Right lobe of liver (tissue), 6 donors: ENCODE measurements at regions not wholly inside any gene's neighbourhood (a gene's known extent, or its start where the extent isn't known, plus 50 kb on each side); places are given as distances from the start of the nearest gene placed in this dataset.

Experiments
- ATAC-seq, 4 donors: fragments of 200-7000 bp; cut with Tn5 transposase; one replicate each; pipeline ENCODE4 v1.9.1; 2020; ENCODE audit warnings: mild to moderate bottlenecking in 4 of 4, moderate library complexity in 4 of 4
- DNase-seq, 3 donors: peaks; one replicate each; pipeline ENCODE4 v3.0.0-alpha.2; 2020
- H3K27ac ChIP-seq, 3 donors: fragments of 200-600 bp; one replicate each; pipeline ENCODE4 v1.8.0; 2022
- H3K27me3 ChIP-seq, 2 donors: fragments of 200-600 bp; one replicate each; pipeline ENCODE4 v1.8.0; 2022
- H3K36me3 ChIP-seq, 4 donors: fragments of 200-600 bp; sonication (generic) in 1 of 4; one replicate each; pipeline versions ENCODE4 v1.5.1 to v1.8.0; 2017 to 2022; ENCODE audit warnings: control low read depth in 1 of 4
- H3K4me1 ChIP-seq, 4 donors: fragments of 200-600 bp; sonication (generic) in 1 of 4; one replicate each; pipeline versions ENCODE4 v1.5.1 to v1.8.0; 2017 to 2022; ENCODE audit warnings: control low read depth in 1 of 4
- H3K4me3 ChIP-seq, 3 donors: fragments of 200-600 bp; one replicate each; pipeline ENCODE4 v1.8.0; 2022
- H3K9me3 ChIP-seq, 4 donors: fragments of 200-600 bp; sonication (generic) in 1 of 4; one replicate each; pipeline versions ENCODE4 v1.5.1 to v1.8.0; 2017 to 2022; ENCODE audit warnings: control low read depth in 1 of 4
- POLR2A ChIP-seq: fragments of 450-650 bp; IDR thresholded peaks from one replicate; pipeline ENCODE4 v1.6.1; 2017; ENCODE audit warnings: antibody characterized with exemption, mild to moderate bottlenecking
- WGBS: methylation state at CpG from one replicate; pipeline ENCODE4 v1.1.6; 2018; ENCODE audit warnings: low coverage, low lambda C conversion rate; ENCODE audit not compliant: insufficient coverage; ENCODE audit errors: missing lambda C conversion rate; 5-methylcytosine and 5-hydroxymethylcytosine counted together
- intact Hi-C, 2 donors: fragments of 100-400 bp; cut with DNase I; formaldehyde crosslinking; loops; one replicate each; pipeline versions ENCODE4 v1.11.2 to v1.14.1; 2022
- TF ChIP-seq, protein P1 (sequence below), 4 donors: fragments of 200-600 bp in 3 of 4; fragments of 450-650 bp in 1 of 4; IDR thresholded peaks; one replicate each; pipeline versions ENCODE4 v1.5.1 to v1.8.0; 2016 to 2022; ENCODE audit warnings: antibody characterized with exemption in 4 of 4, mild to moderate bottlenecking in 2 of 4
- donor health status: DM: no; HTN: yes; CAD: no.
- donor health status: DM: no; HTN: no; CAD: no.
- donor health status: DM: no; HTN: no; CAD: no.
- donor health status: DM: no; HTN: yes; CAD: no.
- donor health status: DM: no; HTN: yes; CAD: no.

DNA sequence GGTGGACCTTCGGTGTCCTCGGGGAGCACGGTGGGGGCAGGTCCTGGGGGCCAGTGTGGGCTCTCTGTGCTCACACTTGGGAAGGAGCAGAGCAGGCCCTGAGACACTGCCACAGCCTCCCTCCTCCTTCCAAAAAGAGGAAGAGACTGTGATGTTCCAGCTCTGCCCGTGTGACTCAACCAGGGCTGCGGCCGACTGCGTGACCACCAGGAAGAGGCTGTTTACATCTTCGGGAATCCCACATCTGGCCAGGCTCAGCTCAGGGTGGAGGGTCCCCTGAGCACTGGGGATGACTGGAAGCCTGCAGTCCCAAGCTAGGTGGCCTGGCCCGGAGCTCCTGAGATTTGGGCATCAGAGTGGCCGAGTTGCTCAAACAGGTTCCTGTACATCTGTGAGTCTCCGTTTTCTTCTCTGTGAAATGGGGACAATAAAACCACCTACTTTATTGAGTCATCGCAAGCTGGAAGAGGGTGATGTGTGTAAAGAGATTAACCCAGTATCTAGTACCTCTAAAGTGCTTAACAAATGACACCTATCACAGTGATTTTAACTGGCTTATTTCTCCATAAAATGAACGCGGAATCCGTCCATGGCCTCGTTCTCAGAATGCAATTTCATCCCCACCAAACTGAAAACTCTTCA lies 242.1 kb downstream of the DLL1 start:
- no peaks in the 10 kb centered on the region for H3K27me3 ChIP-seq
- H3K36me3 ChIP-seq: no peaks in the 10 kb centered on the region
- ATAC-seq (peak; percentile 35 to 60 (median 44)), DNase-seq (peak in 2 of 3 donors; percentile 54 to 63)
- peak overlapping the region; percentile 18 to 38 (median 31) for H3K27ac ChIP-seq
- intact Hi-C loops: no loop called here
- TF ChIP-seq, protein P1, sequence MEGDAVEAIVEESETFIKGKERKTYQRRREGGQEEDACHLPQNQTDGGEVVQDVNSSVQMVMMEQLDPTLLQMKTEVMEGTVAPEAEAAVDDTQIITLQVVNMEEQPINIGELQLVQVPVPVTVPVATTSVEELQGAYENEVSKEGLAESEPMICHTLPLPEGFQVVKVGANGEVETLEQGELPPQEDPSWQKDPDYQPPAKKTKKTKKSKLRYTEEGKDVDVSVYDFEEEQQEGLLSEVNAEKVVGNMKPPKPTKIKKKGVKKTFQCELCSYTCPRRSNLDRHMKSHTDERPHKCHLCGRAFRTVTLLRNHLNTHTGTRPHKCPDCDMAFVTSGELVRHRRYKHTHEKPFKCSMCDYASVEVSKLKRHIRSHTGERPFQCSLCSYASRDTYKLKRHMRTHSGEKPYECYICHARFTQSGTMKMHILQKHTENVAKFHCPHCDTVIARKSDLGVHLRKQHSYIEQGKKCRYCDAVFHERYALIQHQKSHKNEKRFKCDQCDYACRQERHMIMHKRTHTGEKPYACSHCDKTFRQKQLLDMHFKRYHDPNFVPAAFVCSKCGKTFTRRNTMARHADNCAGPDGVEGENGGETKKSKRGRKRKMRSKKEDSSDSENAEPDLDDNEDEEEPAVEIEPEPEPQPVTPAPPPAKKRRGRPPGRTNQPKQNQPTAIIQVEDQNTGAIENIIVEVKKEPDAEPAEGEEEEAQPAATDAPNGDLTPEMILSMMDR (IDR thresholded peaks at IDR 0.05): no peak
- no peak for TF ChIP-seq POLR2A
- no peaks in the 10 kb centered on the region for H3K9me3 ChIP-seq
- no peak overlapping the region for H3K4me3 ChIP-seq
- 87% methylated on average over 8 of the region's 16 CpGs for WGBS
- H3K4me1 ChIP-seq: peaks cover 0 to 11% (median 5%) of the 10 kb centered on the region in 4 donors

DNA sequence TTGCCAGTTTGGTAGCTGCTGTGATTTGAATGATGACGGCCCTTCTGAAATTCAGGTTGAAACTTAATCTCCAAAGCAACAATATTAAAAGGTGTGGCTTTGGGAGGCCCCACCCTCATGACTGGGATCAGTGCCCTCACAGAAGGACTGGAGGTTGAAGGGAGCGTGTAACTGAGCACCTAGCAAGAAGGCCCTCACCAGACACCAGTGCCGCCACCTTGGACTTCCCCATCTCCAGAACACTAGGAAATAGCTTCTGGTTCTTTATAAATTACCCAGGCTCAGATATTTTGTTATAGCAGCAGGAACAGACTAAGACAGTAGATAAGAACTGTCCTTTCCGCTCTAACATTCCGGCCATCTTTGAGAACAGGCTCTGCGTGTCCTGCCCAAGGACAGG lies 243.1 kb downstream of the DLL1 start:
- Histone ChIP-seq H3K9me3 (no peaks in the 10 kb centered on the region), H3K27ac (no peak overlapping the region), H3K27me3 (no peaks in the 10 kb centered on the region), H3K36me3 (no peaks in the 10 kb centered on the region), H3K4me1 (peaks cover 0 to 11% (median 5%) of the 10 kb centered on the region in 4 donors), H3K4me3 (no peak overlapping the region)
- intact Hi-C loops: no loop called here
- DNase-seq: no peak
- 98% methylated on average over 5 of the region's 6 CpGs for WGBS
- ATAC-seq: no peak
- TF ChIP-seq, protein P1 (IDR thresholded peaks at IDR 0.05): no peak
- TF ChIP-seq POLR2A: no peak

DNA sequence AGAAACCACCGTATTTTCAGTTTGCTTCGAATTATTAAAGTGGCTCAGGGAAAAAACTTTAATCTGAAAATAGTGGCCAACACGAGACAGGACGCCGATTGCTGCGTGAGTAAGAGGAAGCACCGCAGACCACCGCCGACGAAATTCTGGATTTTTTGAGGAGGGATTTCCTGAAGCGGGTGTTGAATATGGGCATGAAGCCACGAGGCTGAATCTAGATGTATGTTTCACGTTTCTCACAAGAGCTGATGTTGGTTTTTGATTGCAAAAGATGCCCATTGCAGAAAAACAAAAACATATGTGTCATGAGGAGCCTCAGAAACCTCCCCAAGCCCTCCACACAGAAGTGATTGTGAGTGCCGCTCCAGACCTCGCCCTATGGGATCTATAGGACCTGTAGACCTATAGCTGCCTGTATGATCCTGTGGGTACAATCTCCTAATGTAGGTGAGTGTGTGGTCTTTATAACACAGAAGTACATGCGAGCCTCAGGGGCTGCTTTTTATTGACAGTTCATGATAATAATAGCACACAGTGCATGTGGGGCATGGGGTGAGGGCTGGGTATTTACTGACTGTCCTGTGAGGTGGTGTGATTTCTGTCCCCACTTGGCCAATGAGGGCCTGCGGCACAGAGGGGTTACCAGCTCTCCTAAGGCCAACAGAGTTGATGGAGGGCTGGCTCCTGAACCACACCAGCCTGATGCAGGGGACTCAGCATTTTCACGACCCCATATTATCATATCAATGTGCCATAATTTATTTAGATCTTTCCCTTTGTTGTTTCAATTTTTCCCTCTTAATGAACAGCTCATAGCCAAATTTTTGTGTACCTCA lies 243.9 kb downstream of the DLL1 start:
- DNase-seq: peak; percentile 21 to 36 (median 22)
- H3K27ac ChIP-seq: no peak overlapping the region

DNA sequence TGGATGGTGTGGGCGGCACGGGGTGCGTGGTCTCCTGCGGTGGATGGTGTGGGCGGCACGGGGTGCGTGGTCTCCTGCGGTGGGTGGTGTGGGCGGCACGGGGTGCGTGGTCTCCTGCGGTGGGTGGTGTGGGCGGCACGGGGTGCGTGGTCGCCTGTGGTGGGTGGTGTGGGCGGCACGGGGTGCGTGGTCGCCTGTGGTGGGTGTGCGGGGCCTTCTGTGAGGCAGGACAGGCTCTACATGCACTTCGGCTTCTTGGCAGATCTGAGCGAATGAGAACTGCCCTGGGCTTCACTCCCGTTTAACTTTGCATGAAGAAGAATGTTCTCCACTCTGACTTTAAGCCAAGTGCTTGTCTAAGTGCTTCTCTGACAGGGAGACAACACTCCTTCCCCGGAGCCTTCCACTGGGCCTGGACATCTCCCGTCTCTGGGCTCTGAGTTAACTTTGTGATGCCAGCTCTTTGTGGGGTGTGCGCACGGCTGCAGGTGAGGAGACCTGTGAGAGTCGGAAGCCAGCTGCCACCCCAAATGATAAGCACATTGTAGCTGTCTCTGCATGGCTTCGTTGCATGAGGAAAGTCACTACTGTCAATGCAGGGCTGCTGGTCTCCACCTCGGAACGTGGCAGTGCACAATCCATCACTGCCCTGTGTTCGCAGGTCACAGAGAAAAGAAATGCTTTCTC lies 244.8 kb downstream of the DLL1 start:
- Histone ChIP-seq H3K27me3 (no peaks in the 10 kb centered on the region), H3K4me1 (peaks cover 0 to 11% (median 5%) of the 10 kb centered on the region in 4 donors), H3K9me3 (no peaks in the 10 kb centered on the region), H3K27ac (no peak overlapping the region), H3K36me3 (no peaks in the 10 kb centered on the region), H3K4me3 (no peak overlapping the region)
- intact Hi-C loops: no loop called here
- 82% methylated on average over 22 of the region's 33 CpGs for WGBS
- no peak for TF ChIP-seq POLR2A
- TF ChIP-seq, protein P1 (IDR thresholded peaks at IDR 0.05): no peak
- peak in 1 of 3 donors; percentile 10 for DNase-seq
- no peak for ATAC-seq

More for the DNA sequence above, 243.9 kb downstream of the DLL1 start:
- no peak for ATAC-seq
- no peaks in the 10 kb centered on the region for H3K9me3 ChIP-seq
- intact Hi-C loops: no loop called here
- WGBS: 58% methylated on average over 16 of the region's 18 CpGs
- H3K36me3 ChIP-seq: no peaks in the 10 kb centered on the region
- no peak overlapping the region for H3K4me3 ChIP-seq
- TF ChIP-seq, protein P1 (IDR thresholded peaks at IDR 0.05): no peak
- TF ChIP-seq POLR2A: no peak
- peaks cover 0 to 11% (median 5%) of the 10 kb centered on the region in 4 donors for H3K4me1 ChIP-seq
- no peaks in the 10 kb centered on the region for H3K27me3 ChIP-seq
